VCaP (cell line): ENCODE measurements at regions not wholly inside any gene's neighbourhood (a gene's known extent, or its start where the extent isn't known, plus 50 kb on each side); places are given as distances from the start of the nearest gene placed in this dataset.

Experiments
- H3K27ac ChIP-seq: fragments of 450-650 bp; 2 replicates; pipeline ENCODE4 v1.5.1; 2017
- CTCF ChIP-seq: fragments of 450-650 bp; conservative IDR thresholded peaks from 2 replicates; pipeline ENCODE4 v1.5.1; 2017; ENCODE audit warnings: mild to moderate bottlenecking, moderate library complexity

GRCh38 chr7:25923741-25924460 lies 228.1 kb upstream of the NFE2L3 start:
- no peak for TF ChIP-seq CTCF
- H3K27ac ChIP-seq, result no peak overlapping the region

DNA sequence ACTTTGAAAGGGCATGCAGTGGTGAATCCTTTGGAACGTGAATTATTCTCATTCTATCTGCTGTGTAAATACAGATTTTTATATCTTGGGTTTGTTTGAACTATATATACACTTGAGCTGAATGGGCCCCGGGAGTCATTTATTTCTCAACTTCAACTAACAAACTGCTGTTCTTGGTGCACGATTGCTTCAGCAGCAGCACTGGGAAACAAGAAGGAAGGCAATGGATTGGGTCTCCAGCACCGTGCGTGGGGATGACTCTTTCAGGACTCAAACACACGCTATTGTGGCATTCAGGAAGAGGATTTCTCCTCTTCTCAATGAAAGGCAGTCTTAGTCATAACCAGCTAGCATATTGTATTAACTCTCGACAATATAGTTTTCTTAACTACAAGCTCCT lies 226.0 kb upstream of the NFE2L3 start:
- no peak for TF ChIP-seq CTCF
- no peak overlapping the region for H3K27ac ChIP-seq

GRCh38 chr7:25926451-25926850 lies 225.5 kb upstream of the NFE2L3 start:
- TF ChIP-seq CTCF, result no peak
- no peak overlapping the region for H3K27ac ChIP-seq

GRCh38 chr7:25926891-25927625 lies 224.9 kb upstream of the NFE2L3 start:
- no peak overlapping the region for H3K27ac ChIP-seq

GRCh38 chr7:25927626-25927978 lies 224.4 kb upstream of the NFE2L3 start:
- TF ChIP-seq CTCF, result no peak
- no peak overlapping the region for H3K27ac ChIP-seq

More at GRCh38 chr7:25926891-25927625, 224.9 kb upstream of the NFE2L3 start:
- no peak for TF ChIP-seq CTCF

- no peak overlapping the region for H3K27ac ChIP-seq
- no peak for TF ChIP-seq CTCF
These were observed 223.3 kb upstream of the NFE2L3 start for GRCh38 chr7:25928549-25929330.

DNA sequence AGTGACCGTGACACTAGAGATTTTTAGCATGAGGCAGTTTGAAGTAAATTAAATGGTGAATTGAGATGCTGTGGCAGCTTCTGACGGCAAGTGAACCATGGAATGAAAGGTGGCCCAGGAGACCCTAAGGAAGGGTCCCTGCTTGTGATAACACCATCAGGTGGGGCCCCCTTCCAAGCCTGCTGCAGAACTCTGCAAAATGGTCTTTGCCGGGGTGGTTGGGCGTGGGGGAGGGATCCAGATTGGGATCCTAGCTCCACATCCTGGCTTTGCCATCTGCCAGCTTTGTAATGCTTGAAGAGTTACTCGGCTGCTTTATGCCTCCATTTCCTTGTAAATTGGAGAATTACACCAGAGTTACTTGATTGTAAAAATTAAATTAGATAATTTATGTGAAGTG lies 222.6 kb upstream of the NFE2L3 start:
- no peak for TF ChIP-seq CTCF
- H3K27ac ChIP-seq, result no peak overlapping the region
